ENCODE measurements at regions not wholly inside any gene's neighbourhood (a gene's known extent, or its start where the extent isn't known, plus 50 kb on each side); places are given as distances from the start of the nearest gene placed in this dataset.

- TF ChIP-seq CTCF (conservative IDR thresholded peaks at IDR 0.05; ENCODE audit: low read depth, low read length) (no peak), MAZ (IDR thresholded peaks at IDR 0.05; ENCODE audit: borderline replicate concordance, low read depth, low read length) (no peak), CHD1 (IDR thresholded peaks at IDR 0.05; ENCODE audit: low read depth, low read length) (no peak), POLR2A (IDR thresholded peaks at IDR 0.05; ENCODE audit: low read depth, low read length) (no peak), CEBPB (IDR thresholded peaks at IDR 0.05; ENCODE audit: low read depth, low read length) (no peak), BHLHE40 (IDR thresholded peaks at IDR 0.05; ENCODE audit: low read depth, low read length) (no peak), RAD21 (IDR thresholded peaks at IDR 0.05; ENCODE audit: low read length) (no peak), MAFK (IDR thresholded peaks at IDR 0.05; ENCODE audit: low read depth, low read length) (no peak)
Observed at GRCh38 chr9:17926246-17926645, 347.4 kb downstream of the SH3GL2 start.
